ACC112 (cell line): ENCODE measurements at regions not wholly inside any gene's neighbourhood (a gene's known extent, or its start where the extent isn't known, plus 50 kb on each side); places are given as distances from the start of the nearest gene placed in this dataset.

Source experiments
- H2AFZ ChIP-seq: fragments of 200-600 bp; sonication (generic); one replicate; pipeline ENCODE4 v1.6.0; 2017; ENCODE audit warnings: antibody characterized with exemption, low read length; ENCODE audit not compliant: unreplicated experiment
- H3K27ac ChIP-seq: fragments of 200-600 bp; sonication (generic); 2 replicates; pipeline ENCODE4 v1.5.1; 2014; ENCODE audit warnings: low read depth, mild to moderate bottlenecking, antibody characterized with exemption, low read length, moderate library complexity
- H3K27me3 ChIP-seq: fragments of 200-600 bp; sonication (generic); 2 replicates; pipeline ENCODE4 v1.6.1; 2014; ENCODE audit warnings: mild to moderate bottlenecking, antibody characterized with exemption, low read length, moderate library complexity, mixed read lengths; ENCODE audit not compliant: insufficient read depth
- H3K36me3 ChIP-seq: fragments of 200-600 bp; sonication (generic); 2 replicates; pipeline ENCODE4 v1.6.1; 2016; ENCODE audit warnings: mild to moderate bottlenecking, antibody characterized with exemption, low read length, moderate library complexity, mixed read lengths; ENCODE audit not compliant: insufficient read depth
- H3K4me1 ChIP-seq: fragments of 200-600 bp; sonication (generic); one replicate; pipeline ENCODE4 v1.6.1; 2016; ENCODE audit warnings: low read length, mixed read lengths; ENCODE audit not compliant: insufficient read depth, unreplicated experiment, control insufficient read depth
- H3K4me3 ChIP-seq: fragments of 200-600 bp; sonication (generic); 2 replicates; pipeline ENCODE4 v1.5.1; 2014; ENCODE audit warnings: mild to moderate bottlenecking, low read depth, low read length
- H3K79me2 ChIP-seq: fragments of 200-600 bp; sonication (generic); one replicate; pipeline ENCODE4 v1.6.0; 2016; ENCODE audit warnings: low read length; ENCODE audit not compliant: control insufficient read depth, unreplicated experiment, insufficient read depth

DNA sequence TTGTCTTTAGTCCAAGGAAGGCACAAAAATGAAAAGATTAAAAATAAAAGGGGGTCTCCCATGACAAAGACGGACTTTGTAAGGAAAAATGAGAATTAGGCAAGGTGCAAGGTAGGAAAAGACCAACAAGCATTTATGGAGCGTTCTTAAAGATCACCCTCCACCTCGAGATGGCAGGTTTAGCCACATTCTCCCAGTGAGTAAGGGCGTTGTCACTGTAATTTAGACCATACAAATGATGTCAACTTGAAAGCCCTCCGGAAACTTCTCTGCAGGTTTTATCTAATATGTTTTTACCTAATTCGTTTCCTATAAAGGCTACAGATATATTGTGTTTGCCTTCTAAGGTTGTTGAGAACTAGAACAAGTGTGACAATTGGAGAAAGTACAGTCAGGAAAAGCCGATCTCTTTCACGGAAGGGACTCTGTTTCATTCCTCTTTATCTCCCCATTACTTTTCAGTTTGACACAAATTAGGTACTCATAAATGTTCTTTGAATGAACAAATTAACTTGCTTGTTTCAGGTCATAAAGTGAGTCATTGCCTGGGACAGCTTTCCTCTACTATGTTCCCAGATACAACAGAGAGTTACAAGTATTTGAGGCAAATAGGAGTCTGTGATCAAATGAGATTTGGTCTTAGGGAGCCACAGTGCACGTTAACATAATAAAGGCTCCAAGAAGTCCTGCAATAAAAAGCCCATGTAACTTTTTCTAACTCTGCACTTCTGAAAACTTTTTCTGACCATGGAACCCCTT lies 102.6 kb upstream of the HABP2 start:
- Histone ChIP-seq H3K4me3 (no peak overlapping the region), H3K4me1 (no peaks in the 10 kb centered on the region), H3K79me2 (no peaks in the 10 kb centered on the region), H3K27me3 (peaks cover 81% of the 10 kb centered on the region), H2AFZ (no peak overlapping the region), H3K36me3 (no peaks in the 10 kb centered on the region), H3K27ac (no peak overlapping the region)

DNA sequence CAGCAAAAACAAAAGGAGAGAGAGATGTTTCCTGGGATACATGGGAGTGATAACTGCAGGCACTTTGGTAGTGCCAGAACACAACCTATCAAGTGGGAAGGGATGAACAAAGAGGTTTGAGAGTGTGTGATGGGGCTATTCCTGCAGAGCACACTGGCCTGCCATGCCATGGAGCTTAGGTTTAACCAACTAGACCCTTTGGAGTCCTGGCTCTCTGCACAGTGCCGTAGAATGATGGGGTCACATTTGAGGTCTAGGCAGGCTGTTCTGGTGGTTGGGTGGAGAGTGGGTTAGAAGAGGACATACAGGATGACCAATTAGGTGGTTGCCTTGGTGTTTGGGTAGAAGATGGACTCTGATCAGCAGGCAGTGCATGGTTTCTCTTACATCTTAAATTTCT lies 101.9 kb upstream of the HABP2 start:
- H3K79me2 ChIP-seq, result no peaks in the 10 kb centered on the region
- no peaks in the 10 kb centered on the region for H3K4me1 ChIP-seq
- no peak overlapping the region for H3K27ac ChIP-seq
- H2AFZ ChIP-seq, result no peak overlapping the region
- no peak overlapping the region for H3K4me3 ChIP-seq
- peaks cover 74% of the 10 kb centered on the region for H3K27me3 ChIP-seq
- no peaks in the 10 kb centered on the region for H3K36me3 ChIP-seq

DNA sequence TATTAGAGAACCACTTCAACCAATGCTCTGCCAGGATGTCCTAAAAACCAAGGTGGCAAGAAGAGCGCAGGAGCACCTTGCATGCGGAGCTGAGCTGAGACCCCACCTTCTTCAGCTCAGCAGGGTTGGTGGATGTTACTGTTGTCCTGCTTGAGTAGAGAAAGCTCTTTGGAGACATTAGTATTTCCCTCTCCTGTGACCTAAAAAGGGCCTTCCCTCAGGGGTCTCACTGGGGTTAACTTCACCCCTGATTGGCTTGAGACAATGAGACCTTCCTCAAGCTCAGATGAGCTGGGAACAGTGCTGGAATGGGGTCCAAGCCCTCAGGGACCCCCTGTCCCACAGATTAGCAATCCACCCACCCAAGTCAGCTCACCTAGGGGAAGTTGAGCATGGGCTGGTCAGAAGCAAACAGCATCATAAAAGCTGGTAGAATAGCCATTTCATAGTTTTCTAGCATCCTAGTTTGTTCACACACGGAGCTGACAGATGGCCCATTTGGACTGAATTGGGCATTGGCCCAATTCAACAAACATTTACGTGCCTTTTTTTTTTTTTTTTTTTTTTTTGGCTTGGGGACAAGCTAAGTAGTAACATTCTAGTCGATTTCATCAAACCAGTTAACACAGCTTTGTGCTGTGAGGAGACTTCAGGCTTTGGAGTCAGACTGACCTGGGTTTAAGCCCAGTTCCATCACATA lies 100.6 kb upstream of the HABP2 start:
- Histone ChIP-seq H3K4me3 (no peak overlapping the region), H3K27me3 (peaks cover 64% of the 10 kb centered on the region), H3K79me2 (no peaks in the 10 kb centered on the region), H3K27ac (no peak overlapping the region), H3K4me1 (no peaks in the 10 kb centered on the region), H2AFZ (no peak overlapping the region), H3K36me3 (no peaks in the 10 kb centered on the region)

DNA sequence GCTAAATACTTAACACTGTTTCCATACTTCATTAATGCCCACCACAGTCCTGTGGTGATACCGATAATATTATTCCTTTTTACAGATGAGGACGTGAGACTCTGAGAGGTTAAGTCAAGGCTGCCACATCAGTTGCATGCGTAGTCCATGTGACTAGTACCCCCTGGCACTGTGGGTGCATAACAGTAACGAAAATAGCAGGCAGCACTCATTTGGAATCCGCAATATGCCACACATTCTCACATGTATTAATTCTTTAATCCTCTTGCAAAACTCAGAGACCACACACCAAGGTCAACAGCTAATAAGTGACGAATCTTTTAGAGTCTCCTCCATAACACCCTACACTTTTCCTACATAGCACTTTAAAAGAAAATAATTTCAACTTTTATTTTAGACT lies 99.5 kb upstream of the HABP2 start:
- H3K4me1 ChIP-seq, result no peaks in the 10 kb centered on the region
- H3K36me3 ChIP-seq, result no peaks in the 10 kb centered on the region
- H3K4me3 ChIP-seq, result no peak overlapping the region
- H3K79me2 ChIP-seq, result no peaks in the 10 kb centered on the region
- H3K27ac ChIP-seq, result no peak overlapping the region
- H3K27me3 ChIP-seq, result peaks cover 64% of the 10 kb centered on the region
- H2AFZ ChIP-seq, result no peak overlapping the region

DNA sequence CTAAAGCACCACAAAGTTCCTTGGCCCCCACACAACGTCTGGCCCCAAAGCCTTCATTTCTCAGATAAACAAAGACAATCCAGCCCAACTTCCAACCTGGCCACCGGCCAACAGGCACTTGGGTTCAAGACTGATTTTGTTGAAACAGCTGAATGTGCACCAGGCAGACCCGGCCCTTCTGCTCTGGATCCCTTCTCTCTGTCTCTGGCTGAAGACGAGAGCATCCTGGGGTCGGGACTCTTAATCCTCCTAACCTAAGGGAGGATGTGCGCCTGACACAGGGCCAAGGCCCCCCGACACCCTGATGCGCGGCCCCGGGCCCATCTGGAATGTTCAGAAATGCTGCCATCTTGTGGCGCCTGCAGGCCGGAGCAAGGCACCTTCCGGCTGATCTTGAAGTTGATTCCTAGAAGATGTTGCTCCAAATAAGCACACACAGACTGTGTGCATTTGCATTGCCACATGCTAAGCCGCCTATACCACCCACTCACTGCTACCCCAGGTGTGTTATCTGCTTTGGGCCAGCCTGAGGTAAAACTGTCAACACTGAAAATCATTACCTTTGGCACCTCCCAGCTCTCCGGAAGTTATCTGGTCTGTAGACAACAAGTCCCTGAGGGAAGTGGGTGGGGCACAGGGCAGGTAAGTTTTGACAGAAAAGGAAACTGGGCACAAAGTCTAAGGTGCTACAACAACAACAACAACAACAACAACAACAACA lies 98.4 kb upstream of the HABP2 start:
- Histone ChIP-seq H3K27ac (no peak overlapping the region), H3K4me1 (no peaks in the 10 kb centered on the region), H3K4me3 (0 out of 2 replicates have a peak overlapping the region, but pooled peaks have one; percentile 49), H3K79me2 (no peaks in the 10 kb centered on the region), H3K27me3 (peaks cover 64% of the 10 kb centered on the region), H2AFZ (no peak overlapping the region), H3K36me3 (no peaks in the 10 kb centered on the region)

DNA sequence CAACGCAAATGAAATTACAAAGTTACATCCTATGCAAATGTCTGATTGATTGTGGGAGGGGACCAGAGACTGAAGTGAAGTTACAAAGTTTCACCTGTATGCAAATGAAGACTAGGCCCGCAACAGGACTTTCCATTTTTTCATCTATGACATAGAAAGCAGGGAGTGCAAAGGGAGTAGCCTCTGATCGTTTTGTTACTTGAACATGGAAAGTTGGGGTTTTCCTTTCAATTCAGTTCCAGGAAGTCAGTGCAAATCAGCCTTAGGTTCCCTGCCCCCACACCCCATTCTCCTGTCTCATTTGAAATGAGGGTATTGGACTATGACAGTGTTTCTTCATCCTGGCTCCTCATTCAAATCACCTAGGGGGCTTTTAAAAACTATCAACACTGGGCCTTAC lies 96.9 kb upstream of the HABP2 start:
- H3K27me3 ChIP-seq, result peaks cover 64% of the 10 kb centered on the region
- H2AFZ ChIP-seq, result no peak overlapping the region
- H3K4me1 ChIP-seq, result no peaks in the 10 kb centered on the region
- H3K4me3 ChIP-seq, result no peak overlapping the region
- no peaks in the 10 kb centered on the region for H3K79me2 ChIP-seq
- H3K36me3 ChIP-seq, result no peaks in the 10 kb centered on the region
- H3K27ac ChIP-seq, result no peak overlapping the region

DNA sequence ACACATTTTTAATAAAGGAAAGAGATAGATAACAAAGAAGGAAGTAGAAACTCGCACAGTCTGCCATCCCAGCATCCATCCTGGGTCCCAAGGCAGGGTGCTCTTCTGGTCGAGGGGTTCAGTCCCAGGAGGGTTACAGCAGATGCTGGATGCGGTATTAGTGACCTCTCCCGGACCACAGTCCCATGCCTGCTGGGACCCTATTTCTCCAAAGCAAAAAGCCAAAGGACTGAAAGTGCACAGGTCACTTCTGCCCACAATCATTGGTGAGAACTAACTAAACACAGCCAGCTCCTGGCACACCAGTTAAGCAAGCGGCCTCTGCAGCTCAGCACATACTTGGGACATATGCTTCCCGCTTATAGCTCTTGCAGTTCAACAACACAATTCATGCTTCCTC lies 96.1 kb upstream of the HABP2 start:
- H2AFZ ChIP-seq, result no peak overlapping the region
- no peak overlapping the region for H3K27ac ChIP-seq
- no peaks in the 10 kb centered on the region for H3K4me1 ChIP-seq
- peaks cover 65% of the 10 kb centered on the region for H3K27me3 ChIP-seq
- no peak overlapping the region for H3K4me3 ChIP-seq
- H3K79me2 ChIP-seq, result no peaks in the 10 kb centered on the region
- no peaks in the 10 kb centered on the region for H3K36me3 ChIP-seq

DNA sequence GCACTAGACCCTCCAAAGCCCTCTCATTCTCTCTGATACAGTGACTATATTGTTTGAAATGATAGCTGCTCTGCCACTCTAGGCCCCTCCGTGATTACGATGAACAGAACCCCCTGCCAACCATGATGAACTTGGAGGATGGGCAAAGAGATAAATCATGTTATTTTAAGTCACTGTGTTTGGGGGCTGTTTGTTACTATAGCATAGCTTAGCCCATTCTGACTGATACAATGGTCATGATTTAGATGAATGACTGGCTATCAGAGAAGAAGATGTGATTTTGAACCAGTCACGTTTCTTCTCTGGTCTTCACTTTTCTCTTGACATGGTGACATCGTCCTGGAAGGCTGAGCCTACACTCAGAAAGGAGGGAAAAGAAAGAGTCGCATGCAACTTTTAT lies 95.4 kb upstream of the HABP2 start:
- no peak overlapping the region for H3K4me3 ChIP-seq
- H3K27me3 ChIP-seq, result peaks cover 66% of the 10 kb centered on the region
- H3K27ac ChIP-seq, result no peak overlapping the region
- H2AFZ ChIP-seq, result no peak overlapping the region
- no peaks in the 10 kb centered on the region for H3K36me3 ChIP-seq
- no peaks in the 10 kb centered on the region for H3K4me1 ChIP-seq
- H3K79me2 ChIP-seq, result no peaks in the 10 kb centered on the region

DNA sequence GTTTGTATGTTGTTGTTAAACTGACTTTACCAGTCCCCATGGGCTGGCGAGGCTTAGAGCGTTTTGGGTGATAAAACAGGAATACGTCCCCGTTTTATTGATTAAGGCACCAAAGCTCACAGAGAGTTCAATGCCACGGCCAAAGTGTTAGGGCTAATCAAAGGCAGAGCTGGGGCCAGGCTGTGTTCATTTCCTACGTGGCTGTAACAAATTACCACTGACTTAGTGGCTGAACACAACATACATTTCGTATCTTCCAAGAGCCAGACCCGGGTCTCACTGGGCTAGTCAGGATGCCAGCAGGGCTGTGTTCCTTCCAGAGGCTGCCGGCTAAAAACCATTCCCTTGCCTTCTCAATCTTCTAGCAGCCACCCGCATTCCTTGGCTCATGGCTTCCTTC lies 94.4 kb upstream of the HABP2 start:
- H2AFZ ChIP-seq, result no peak overlapping the region

DNA sequence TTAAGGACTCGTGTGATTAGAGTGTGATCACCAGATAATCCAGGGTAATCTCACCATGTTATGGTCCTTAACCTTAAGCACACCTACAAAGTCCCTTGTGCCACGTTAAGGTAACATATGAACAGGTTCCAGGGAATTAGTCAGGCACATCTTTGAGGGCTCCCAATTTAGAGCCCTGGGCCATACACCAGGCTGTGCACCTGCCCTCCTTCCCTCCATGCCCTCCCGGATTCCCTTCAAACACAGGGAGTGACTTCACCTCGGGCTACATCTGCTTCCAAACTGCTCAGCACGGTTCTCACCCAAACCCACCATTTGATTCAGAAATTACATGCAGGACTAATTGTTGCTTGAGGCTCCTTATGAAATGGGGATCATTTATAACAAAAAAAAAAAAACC lies 93.9 kb upstream of the HABP2 start:
- H3K27me3 ChIP-seq, result peaks cover 71% of the 10 kb centered on the region

More for the DNA sequence above, 94.4 kb upstream of the HABP2 start:
- H3K27me3 ChIP-seq, result peaks cover 66% of the 10 kb centered on the region
- H3K27ac ChIP-seq, result no peak overlapping the region
- no peak overlapping the region for H3K4me3 ChIP-seq
- H3K36me3 ChIP-seq, result no peaks in the 10 kb centered on the region
- H3K79me2 ChIP-seq, result no peaks in the 10 kb centered on the region
- H3K4me1 ChIP-seq, result no peaks in the 10 kb centered on the region

More for the DNA sequence above, 93.9 kb upstream of the HABP2 start:
- Histone ChIP-seq H3K4me1 (no peaks in the 10 kb centered on the region), H2AFZ (no peak overlapping the region), H3K36me3 (no peaks in the 10 kb centered on the region), H3K27ac (no peak overlapping the region), H3K79me2 (no peaks in the 10 kb centered on the region), H3K4me3 (no peak overlapping the region)
